Osteoblast (primary cell): ENCODE measurements at regions not wholly inside any gene's neighbourhood (a gene's known extent, or its start where the extent isn't known, plus 50 kb on each side); places are given as distances from the start of the nearest gene placed in this dataset.
A peak's percentile ranks its signal among the peaks of the same experiment; 100 is the strongest.

Source experiments
- DNase-seq: peaks from one replicate; pipeline ENCODE4 v3.0.0; 2011; ENCODE audit warnings: low spot score, mixed read lengths; ENCODE audit not compliant: insufficient read length; ENCODE audit errors: missing footprints
- H2AFZ ChIP-seq: 2 replicates; pipeline ENCODE4 v1.6.0; 2011; ENCODE audit warnings: mild to moderate bottlenecking, low read length
- H3K27ac ChIP-seq: 2 replicates; pipeline ENCODE4 v1.5.1; 2011; ENCODE audit warnings: mild to moderate bottlenecking, low read depth, low read length, moderate library complexity
- H3K27me3 ChIP-seq: 2 replicates; pipeline ENCODE4 v1.6.0; 2012; ENCODE audit warnings: mild to moderate bottlenecking, control low read depth, inconsistent platforms, low read length, moderate library complexity; ENCODE audit not compliant: insufficient read depth
- H3K36me3 ChIP-seq: 2 replicates; pipeline ENCODE4 v1.5.1; 2011; ENCODE audit warnings: mild to moderate bottlenecking, low read length, control low read depth, moderate library complexity; ENCODE audit not compliant: insufficient read depth
- H3K4me1 ChIP-seq: 2 replicates; pipeline ENCODE4 v1.5.1; 2011; ENCODE audit warnings: mild to moderate bottlenecking, low read length, control low read depth, moderate library complexity; ENCODE audit not compliant: insufficient read depth
- H3K4me2 ChIP-seq: 2 replicates; pipeline ENCODE4 v1.6.0; 2011; ENCODE audit warnings: mild to moderate bottlenecking, low read length; ENCODE audit not compliant: insufficient read depth
- H3K4me3 ChIP-seq: fragments of 200-600 bp; sonication (generic); 3 replicates; pipeline ENCODE4 v1.5.1; 2012; ENCODE audit warnings: mild to moderate bottlenecking, low read length, inconsistent platforms; ENCODE audit not compliant: insufficient read depth
- H3K79me2 ChIP-seq: 2 replicates; pipeline ENCODE4 v1.6.0; 2012; ENCODE audit warnings: mild to moderate bottlenecking, low read length, control low read depth, inconsistent platforms; ENCODE audit not compliant: insufficient read depth
- H3K9me3 ChIP-seq: 2 replicates; pipeline ENCODE4 v1.5.1; 2011; ENCODE audit warnings: low read depth, low read length, control low read depth
- H4K20me1 ChIP-seq: 2 replicates; pipeline ENCODE4 v1.6.0; 2012; ENCODE audit warnings: mild to moderate bottlenecking, low read length, control low read depth; ENCODE audit not compliant: insufficient read depth
- TF ChIP-seq, protein P1 (sequence below): IDR thresholded peaks from 2 replicates; pipeline ENCODE4 v1.5.1; 2011; ENCODE audit warnings: mild to moderate bottlenecking, low read depth, low read length, moderate library complexity; ENCODE audit errors: extremely low read depth

DNA sequence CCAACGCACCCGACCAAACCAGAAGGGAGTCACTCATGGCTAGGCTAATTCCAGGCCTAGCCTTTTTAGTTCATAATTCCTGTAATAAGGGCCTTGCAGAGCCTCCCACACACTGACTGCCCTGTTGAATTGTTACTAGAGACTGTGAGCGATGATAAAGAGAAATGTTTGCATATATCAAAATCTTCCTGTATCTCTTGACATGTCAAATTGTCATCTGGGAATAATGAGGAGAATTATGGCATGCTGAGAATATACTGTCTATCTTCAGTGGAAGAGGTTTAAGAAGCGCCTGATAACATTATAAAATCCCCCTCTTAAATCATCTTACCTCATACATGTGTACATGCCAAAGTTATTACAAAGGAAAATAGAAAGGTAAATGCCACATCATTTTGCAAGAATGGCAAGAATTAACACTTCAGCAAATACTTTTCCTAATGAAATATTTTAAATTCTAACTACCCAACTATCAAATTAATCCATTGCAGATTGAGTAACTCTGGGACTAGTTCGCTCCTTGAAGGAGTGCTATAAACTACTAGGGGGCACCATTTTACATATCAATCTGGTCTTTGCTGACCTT lies 144.1 kb downstream of the CENPF start:
- no peaks in the 10 kb centered on the region for H3K79me2 ChIP-seq
- H3K27me3 ChIP-seq = no peaks in the 10 kb centered on the region
- no peak for DNase-seq
- no peak overlapping the region for H3K4me3 ChIP-seq
- no peak overlapping the region for H3K27ac ChIP-seq
- no peaks in the 10 kb centered on the region for H4K20me1 ChIP-seq
- no peak overlapping the region for H3K4me2 ChIP-seq
- H3K4me1 ChIP-seq = no peaks in the 10 kb centered on the region
- H2AFZ ChIP-seq = no peak overlapping the region
- TF ChIP-seq, protein P1, sequence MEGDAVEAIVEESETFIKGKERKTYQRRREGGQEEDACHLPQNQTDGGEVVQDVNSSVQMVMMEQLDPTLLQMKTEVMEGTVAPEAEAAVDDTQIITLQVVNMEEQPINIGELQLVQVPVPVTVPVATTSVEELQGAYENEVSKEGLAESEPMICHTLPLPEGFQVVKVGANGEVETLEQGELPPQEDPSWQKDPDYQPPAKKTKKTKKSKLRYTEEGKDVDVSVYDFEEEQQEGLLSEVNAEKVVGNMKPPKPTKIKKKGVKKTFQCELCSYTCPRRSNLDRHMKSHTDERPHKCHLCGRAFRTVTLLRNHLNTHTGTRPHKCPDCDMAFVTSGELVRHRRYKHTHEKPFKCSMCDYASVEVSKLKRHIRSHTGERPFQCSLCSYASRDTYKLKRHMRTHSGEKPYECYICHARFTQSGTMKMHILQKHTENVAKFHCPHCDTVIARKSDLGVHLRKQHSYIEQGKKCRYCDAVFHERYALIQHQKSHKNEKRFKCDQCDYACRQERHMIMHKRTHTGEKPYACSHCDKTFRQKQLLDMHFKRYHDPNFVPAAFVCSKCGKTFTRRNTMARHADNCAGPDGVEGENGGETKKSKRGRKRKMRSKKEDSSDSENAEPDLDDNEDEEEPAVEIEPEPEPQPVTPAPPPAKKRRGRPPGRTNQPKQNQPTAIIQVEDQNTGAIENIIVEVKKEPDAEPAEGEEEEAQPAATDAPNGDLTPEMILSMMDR = no peak
- H3K9me3 ChIP-seq = no peaks in the 10 kb centered on the region
- H3K36me3 ChIP-seq = no peaks in the 10 kb centered on the region

DNA sequence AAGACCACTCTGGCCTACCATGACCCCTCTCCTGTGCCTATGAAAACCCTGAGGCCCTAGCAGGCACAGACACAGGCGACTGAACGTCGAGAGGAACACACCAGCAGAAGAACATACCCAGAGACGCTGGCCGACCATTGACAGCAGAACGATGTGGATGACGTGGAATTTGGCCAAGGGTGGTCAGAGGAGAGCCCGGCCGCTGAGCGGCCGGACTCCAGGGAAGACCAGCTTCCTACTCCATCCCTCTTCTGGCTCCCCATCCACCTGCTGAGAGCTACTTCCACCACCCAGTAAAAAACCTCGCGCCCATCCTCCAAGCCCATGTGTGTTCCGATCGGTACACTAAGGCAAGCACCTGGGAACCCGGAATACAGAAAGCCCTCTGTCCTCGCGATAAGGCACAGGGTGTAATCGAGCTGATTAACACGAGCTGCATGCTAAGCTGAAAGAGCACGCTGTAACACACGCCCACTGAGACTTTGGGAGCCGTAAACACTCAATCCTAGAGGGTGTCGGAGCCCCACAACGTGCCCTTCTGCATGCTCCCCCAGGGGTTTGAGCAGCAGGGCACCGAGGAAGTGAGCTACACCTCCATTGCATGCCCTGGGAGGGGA lies 150.3 kb downstream of the CENPF start:
- H3K9me3 ChIP-seq = peaks cover 3% of the 10 kb centered on the region
- H3K79me2 ChIP-seq = no peaks in the 10 kb centered on the region
- H3K4me3 ChIP-seq = no peak overlapping the region
- TF ChIP-seq, protein P1 = no peak
- no peak overlapping the region for H3K4me2 ChIP-seq
- no peaks in the 10 kb centered on the region for H3K36me3 ChIP-seq
- no peaks in the 10 kb centered on the region for H4K20me1 ChIP-seq
- H3K27me3 ChIP-seq = no peaks in the 10 kb centered on the region
- no peak for DNase-seq
- H3K4me1 ChIP-seq = no peaks in the 10 kb centered on the region
- H3K27ac ChIP-seq = no peak overlapping the region
- H2AFZ ChIP-seq = peak overlapping the region; percentile 80

DNA sequence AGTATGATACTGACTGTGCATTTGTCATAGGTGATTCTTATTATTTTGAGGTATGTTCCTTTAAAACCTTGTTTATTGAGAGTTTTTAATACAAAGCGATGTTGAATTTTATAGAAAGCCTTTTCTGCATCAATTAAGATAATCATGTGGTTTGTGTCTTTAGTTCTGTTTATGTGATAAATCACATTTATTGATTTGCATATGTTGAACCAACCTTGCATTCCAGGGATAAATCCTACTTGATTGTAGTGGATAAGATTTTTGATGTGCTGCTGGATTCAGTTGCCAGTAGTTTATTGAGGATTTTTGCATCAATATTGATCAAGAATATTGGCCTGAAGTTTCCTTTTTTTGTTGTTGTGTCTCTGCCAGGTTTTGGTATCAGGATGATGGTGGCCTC lies 158.0 kb downstream of the CENPF start:
- no peaks in the 10 kb centered on the region for H3K36me3 ChIP-seq
- no peaks in the 10 kb centered on the region for H3K79me2 ChIP-seq
- TF ChIP-seq, protein P1 = no peak
- no peaks in the 10 kb centered on the region for H3K4me1 ChIP-seq
- H3K9me3 ChIP-seq = peaks cover 3% of the 10 kb centered on the region
- no peaks in the 10 kb centered on the region for H4K20me1 ChIP-seq
- no peak overlapping the region for H2AFZ ChIP-seq
- no peaks in the 10 kb centered on the region for H3K27me3 ChIP-seq
- no peak overlapping the region for H3K4me3 ChIP-seq
- H3K27ac ChIP-seq = no peak overlapping the region
- DNase-seq = no peak
- H3K4me2 ChIP-seq = no peak overlapping the region

DNA sequence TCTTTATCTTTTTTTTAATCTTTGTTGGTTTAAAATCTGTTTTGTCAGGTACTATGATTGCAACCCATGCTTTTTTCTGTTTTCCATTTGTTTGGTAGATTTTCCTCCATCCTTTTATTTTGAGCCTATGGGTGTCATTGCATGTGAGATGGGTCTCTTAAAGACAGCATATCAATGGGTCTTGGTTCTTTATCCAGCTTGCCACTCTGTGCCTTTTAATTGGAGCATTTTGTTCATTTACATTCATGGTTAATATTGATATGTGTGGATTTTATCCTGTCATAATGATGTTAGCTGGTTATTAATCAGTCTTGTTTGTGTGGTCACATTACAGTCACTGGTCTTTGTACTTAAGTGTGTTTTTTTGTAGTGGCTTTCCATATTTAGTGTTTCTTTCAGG lies 159.9 kb downstream of the CENPF start:
- TF ChIP-seq, protein P1 = no peak
- H3K4me3 ChIP-seq = no peak overlapping the region

More for the DNA sequence above, 159.9 kb downstream of the CENPF start:
- DNase-seq = no peak
- no peaks in the 10 kb centered on the region for H3K36me3 ChIP-seq
- H3K4me1 ChIP-seq = no peaks in the 10 kb centered on the region
- H2AFZ ChIP-seq = no peak overlapping the region
- no peak overlapping the region for H3K4me2 ChIP-seq
- H3K27ac ChIP-seq = no peak overlapping the region
- no peaks in the 10 kb centered on the region for H4K20me1 ChIP-seq
- H3K27me3 ChIP-seq = no peaks in the 10 kb centered on the region
- H3K79me2 ChIP-seq = no peaks in the 10 kb centered on the region
- no peaks in the 10 kb centered on the region for H3K9me3 ChIP-seq
